Psoas muscle (tissue), 7 donors: ENCODE measurements at regions not wholly inside any gene's neighbourhood (a gene's known extent, or its start where the extent isn't known, plus 50 kb on each side); places are given as distances from the start of the nearest gene placed in this dataset.

Experiments used
- ATAC-seq, 4 donors: fragments of 200-7000 bp; cut with Tn5 transposase; one replicate each; pipeline ENCODE4 v1.9.1; 2020; ENCODE audit warnings: moderate library complexity in 3 of 4, mild to moderate bottlenecking in 2 of 4
- DNase-seq, 2 donors: peaks; one replicate each; pipeline ENCODE4 v3.0.0-alpha.2; 2020
- H3K27ac ChIP-seq: fragments of 200-600 bp; one replicate; pipeline ENCODE4 v1.8.0; 2022
- H3K27me3 ChIP-seq, 3 donors: fragments of 200-600 bp in 1 of 3; one replicate each; pipeline versions ENCODE4 v1.6.1 to v1.8.0; 2013 to 2022; ENCODE audit warnings: low read length in 2 of 3, mild to moderate bottlenecking in 2 of 3, moderate library complexity in 1 of 3; ENCODE audit not compliant: insufficient read depth in 3 of 3
- H3K36me3 ChIP-seq, 2 donors: fragments of 200-600 bp in 1 of 2; one replicate each; pipeline versions ENCODE4 v1.6.1 to v1.8.0; 2013 to 2022; ENCODE audit warnings: low read depth in 1 of 2, mild to moderate bottlenecking in 1 of 2, moderate library complexity in 1 of 2; ENCODE audit not compliant: insufficient read depth in 1 of 2
- H3K4me1 ChIP-seq: fragments of 200-600 bp; one replicate; pipeline ENCODE4 v1.8.0; 2022
- H3K4me3 ChIP-seq: fragments of 200-600 bp; one replicate; pipeline ENCODE4 v1.8.0; 2022; ENCODE audit warnings: mild to moderate bottlenecking
- H3K9me3 ChIP-seq: fragments of 200-600 bp; one replicate; pipeline ENCODE4 v1.8.0; 2022
- WGBS, 3 donors: extraction: QIAGEN DNeasy Blood & Tissue Kit; methylation state at CpG; one replicate each; pipeline versions ENCODE4 v1.1.6 to v1.1.7; 2013; 5-methylcytosine and 5-hydroxymethylcytosine counted together
- intact Hi-C, 2 donors: fragments of 100-400 bp; cut with DNase I; formaldehyde crosslinking; loops; one replicate each; pipeline versions ENCODE4 v1.11.0 to v1.14.2; 2022
- TF ChIP-seq, protein P1 (sequence below): fragments of 200-600 bp; IDR thresholded peaks from one replicate; pipeline ENCODE4 v1.8.0; 2022; ENCODE audit warnings: antibody characterized with exemption
- donor health status: healthy with polysubstance abuse.
- donor health status: DM: no; HTN: no; CAD: no; lungs with moderate emphysema.
- donor health status: Bipolar disorder and iron deficiency.
- donor health status: healthy.
- donor health status: DM: yes; HTN: yes; CAD: no.
- donor health status: DM: no; HTN: no; CAD: no.
- donor health status: DM: yes; HTN: yes; CAD: no.

DNA sequence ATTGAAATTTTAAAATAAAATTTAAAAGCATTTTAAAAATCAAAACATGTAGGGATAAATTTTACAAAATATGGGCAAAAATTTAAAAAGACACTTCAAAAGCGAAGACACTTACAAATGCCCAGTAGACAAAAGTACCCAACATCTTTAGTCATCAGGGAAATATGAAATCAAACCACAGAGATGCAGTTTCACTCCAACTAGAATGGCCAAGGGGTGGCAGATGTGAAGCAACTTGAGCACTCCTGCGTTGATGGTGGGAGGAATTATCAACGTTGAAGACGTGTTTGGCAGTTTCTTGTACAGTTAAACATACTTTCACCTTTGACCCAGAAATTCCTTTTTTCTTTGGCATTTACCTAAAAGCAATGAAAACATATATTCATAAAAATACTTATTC lies 518.0 kb upstream of the SGCG start:
- Histone ChIP-seq H3K4me3 (no peak overlapping the region), H3K9me3 (no peaks in the 10 kb centered on the region), H3K27ac (no peak overlapping the region), H3K36me3 (no peaks in the 10 kb centered on the region), H3K4me1 (no peaks in the 10 kb centered on the region), H3K27me3 (no peaks in the 10 kb centered on the region)
- DNase-seq (no peak), ATAC-seq (no peak)
- intact Hi-C loops: no loop called here
- WGBS, 3 donors: 49 to 60% (median 53%) methylated on average over 4 of the region's 4 CpGs
- TF ChIP-seq, protein P1, sequence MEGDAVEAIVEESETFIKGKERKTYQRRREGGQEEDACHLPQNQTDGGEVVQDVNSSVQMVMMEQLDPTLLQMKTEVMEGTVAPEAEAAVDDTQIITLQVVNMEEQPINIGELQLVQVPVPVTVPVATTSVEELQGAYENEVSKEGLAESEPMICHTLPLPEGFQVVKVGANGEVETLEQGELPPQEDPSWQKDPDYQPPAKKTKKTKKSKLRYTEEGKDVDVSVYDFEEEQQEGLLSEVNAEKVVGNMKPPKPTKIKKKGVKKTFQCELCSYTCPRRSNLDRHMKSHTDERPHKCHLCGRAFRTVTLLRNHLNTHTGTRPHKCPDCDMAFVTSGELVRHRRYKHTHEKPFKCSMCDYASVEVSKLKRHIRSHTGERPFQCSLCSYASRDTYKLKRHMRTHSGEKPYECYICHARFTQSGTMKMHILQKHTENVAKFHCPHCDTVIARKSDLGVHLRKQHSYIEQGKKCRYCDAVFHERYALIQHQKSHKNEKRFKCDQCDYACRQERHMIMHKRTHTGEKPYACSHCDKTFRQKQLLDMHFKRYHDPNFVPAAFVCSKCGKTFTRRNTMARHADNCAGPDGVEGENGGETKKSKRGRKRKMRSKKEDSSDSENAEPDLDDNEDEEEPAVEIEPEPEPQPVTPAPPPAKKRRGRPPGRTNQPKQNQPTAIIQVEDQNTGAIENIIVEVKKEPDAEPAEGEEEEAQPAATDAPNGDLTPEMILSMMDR: no peak

DNA sequence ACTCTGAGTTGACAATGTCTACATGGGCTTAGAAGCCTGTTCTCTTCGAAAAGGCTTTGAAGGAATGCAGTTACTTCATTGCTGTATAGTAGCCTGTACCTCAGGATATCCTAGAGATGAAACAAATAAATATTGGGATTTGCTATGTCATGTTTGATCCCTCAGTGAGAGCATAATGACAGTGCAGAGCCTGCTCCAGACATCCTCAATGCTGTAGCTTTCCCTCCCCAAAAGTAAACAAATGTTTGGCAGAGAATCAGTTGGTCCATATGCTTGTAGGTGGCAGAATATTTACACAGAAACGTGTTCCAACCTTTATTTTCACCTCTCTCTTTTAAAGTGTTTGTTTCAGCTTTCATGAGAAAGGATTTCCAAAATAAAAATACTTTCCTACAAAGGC lies 515.3 kb upstream of the SGCG start:
- no peaks in the 10 kb centered on the region for H3K27me3 ChIP-seq
- intact Hi-C loops: no loop called here
- ATAC-seq: no peak
- WGBS, 3 donors: 43 to 54% (median 47%) methylated on average over 2 of the region's 2 CpGs
- TF ChIP-seq, protein P1: no peak
- H3K27ac ChIP-seq: no peak overlapping the region
- no peaks in the 10 kb centered on the region for H3K36me3 ChIP-seq
- no peak for DNase-seq
- H3K4me3 ChIP-seq: no peak overlapping the region
- peaks cover 1% of the 10 kb centered on the region for H3K9me3 ChIP-seq
- no peaks in the 10 kb centered on the region for H3K4me1 ChIP-seq

DNA sequence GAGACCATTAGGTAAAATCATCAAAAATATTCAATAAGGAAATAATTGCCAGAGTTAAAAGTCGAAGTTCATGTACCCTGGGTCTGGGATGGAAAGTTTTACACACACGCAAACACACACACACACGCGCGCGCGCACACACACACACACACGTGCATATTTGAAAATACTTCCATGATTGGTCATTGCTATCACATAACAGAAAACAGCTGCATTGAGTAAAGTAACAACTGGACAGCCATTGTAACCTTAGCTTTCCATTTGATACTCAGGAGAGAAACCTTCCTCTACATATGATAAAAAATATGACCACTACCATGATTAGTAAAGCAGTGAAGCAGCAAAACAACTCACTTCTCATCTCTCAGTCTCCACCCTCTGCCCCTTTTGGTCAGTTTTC lies 490.0 kb upstream of the SGCG start:
- WGBS, 3 donors: 44 to 53% (median 51%) methylated on average over 8 of the region's 8 CpGs
- TF ChIP-seq, protein P1: no peak

DNA sequence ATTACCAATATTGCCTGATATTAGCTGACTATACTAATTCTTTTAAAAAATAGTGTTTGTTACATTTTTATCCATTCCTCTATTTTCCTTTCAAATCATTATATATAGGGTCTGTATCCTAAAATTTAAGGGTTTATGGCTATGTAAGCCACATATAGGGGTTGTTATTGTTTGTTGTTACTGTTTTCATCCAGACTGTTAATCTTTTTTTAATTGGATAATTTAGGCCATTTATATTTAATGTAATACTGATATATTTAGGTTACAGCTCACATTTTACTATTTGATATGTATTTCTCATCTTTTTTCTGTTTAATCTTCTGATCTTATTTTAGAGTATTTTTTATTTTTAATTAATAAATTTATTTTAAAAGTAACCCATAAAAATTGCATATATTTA lies 487.1 kb upstream of the SGCG start:
- TF ChIP-seq, protein P1: no peak
- DNase-seq (no peak), ATAC-seq (no peak)
- intact Hi-C loops: no loop called here
- H3K27ac ChIP-seq: no peak overlapping the region
- no peaks in the 10 kb centered on the region for H3K27me3 ChIP-seq
- H3K36me3 ChIP-seq: no peaks in the 10 kb centered on the region
- H3K4me1 ChIP-seq: no peaks in the 10 kb centered on the region
- H3K4me3 ChIP-seq: no peak overlapping the region
- no peaks in the 10 kb centered on the region for H3K9me3 ChIP-seq

More for the DNA sequence above, 490.0 kb upstream of the SGCG start:
- no peaks in the 10 kb centered on the region for H3K4me1 ChIP-seq
- ATAC-seq: no peak
- H3K27me3 ChIP-seq: no peaks in the 10 kb centered on the region
- no peak overlapping the region for H3K4me3 ChIP-seq
- intact Hi-C loops: no loop called here
- H3K9me3 ChIP-seq: no peaks in the 10 kb centered on the region
- no peak for DNase-seq
- no peak overlapping the region for H3K27ac ChIP-seq
- no peaks in the 10 kb centered on the region for H3K36me3 ChIP-seq

DNA sequence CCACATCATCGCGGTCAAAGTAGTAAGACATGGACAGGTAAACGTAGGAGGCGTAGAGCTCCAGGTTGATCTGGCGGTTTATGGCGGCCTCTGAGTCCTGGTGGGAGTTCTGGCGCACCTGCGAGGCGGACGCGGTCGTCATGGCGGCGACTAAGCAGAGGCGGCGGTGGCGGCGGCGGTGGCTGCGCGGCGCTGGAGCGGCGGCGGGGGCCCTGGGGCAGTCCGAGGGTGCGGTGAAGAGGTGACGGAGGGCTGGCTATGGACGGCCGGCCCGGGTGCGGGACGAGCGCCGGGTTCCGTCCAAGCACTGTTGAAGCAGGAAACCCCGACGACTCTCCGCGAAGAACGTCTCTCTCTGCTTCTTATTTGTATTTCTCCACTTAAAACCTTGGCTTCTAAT lies 484.3 kb upstream of the SGCG start:
- TF ChIP-seq, protein P1: no peak
- H3K4me1 ChIP-seq: no peaks in the 10 kb centered on the region
- no peak for DNase-seq
- no peak overlapping the region for H3K4me3 ChIP-seq
- ATAC-seq: no peak
- WGBS, 3 donors: 72 to 84% (median 76%) methylated on average over 36 to 41 of the region's 41 CpGs
- H3K36me3 ChIP-seq: no peaks in the 10 kb centered on the region
- intact Hi-C loops: no loop called here
- H3K27me3 ChIP-seq: no peaks in the 10 kb centered on the region
- H3K27ac ChIP-seq: no peak overlapping the region
- no peaks in the 10 kb centered on the region for H3K9me3 ChIP-seq
